ENCODE measurements at regions not wholly inside any gene's neighbourhood (a gene's known extent, or its start where the extent isn't known, plus 50 kb on each side); places are given as distances from the start of the nearest gene placed in this dataset.

GRCh38 chr9:88733651-88734421 lies 198.9 kb downstream of the NXNL2 start:
- Mint-ChIP-seq H3K27me3 (peaks cover 7% of the 10 kb centered on the region), H3K27ac (no peak overlapping the region), H3K36me3 (no peaks in the 10 kb centered on the region), H3K4me1 (ENCODE audit: low read depth) (no peaks in the 10 kb centered on the region), H3K4me3 (no peak overlapping the region), H3K9me3 (peaks cover 2% of the 10 kb centered on the region)
- ChIA-PET POLR2A (interaction anchor here (0.6 kb wide), 1 partner anchor 478 kb away, joined by 3 read pairs; no protein-coding TSS in a partner anchor), CTCF (no interaction called here)
- no peak for DNase-seq
- intact Hi-C loops (cut with micrococcal nuclease), result no loop called here

GRCh38 chr9:88734527-88734926 lies 199.5 kb downstream of the NXNL2 start:
- H3K4me3 Mint-ChIP-seq, result no peak overlapping the region
- H3K27ac Mint-ChIP-seq, result no peak overlapping the region
- peaks cover 8% of the 10 kb centered on the region for H3K27me3 Mint-ChIP-seq
- no peaks in the 10 kb centered on the region for H3K36me3 Mint-ChIP-seq
- peaks cover 2% of the 10 kb centered on the region for H3K9me3 Mint-ChIP-seq
- ChIA-PET POLR2A (no interaction called here), CTCF (interaction anchor here (0.7 kb wide), 1 partner anchor 267 kb away, joined by 3 read pairs; no protein-coding TSS in a partner anchor)
- intact Hi-C loops (cut with micrococcal nuclease), result no loop called here
- H3K4me1 Mint-ChIP-seq (ENCODE audit: low read depth), result no peaks in the 10 kb centered on the region
- DNase-seq, result no peak

- Mint-ChIP-seq H3K4me3 (no peak overlapping the region), H3K36me3 (no peaks in the 10 kb centered on the region), H3K4me1 (ENCODE audit: low read depth) (no peaks in the 10 kb centered on the region), H3K9me3 (no peaks in the 10 kb centered on the region), H3K27me3 (peaks cover 10% of the 10 kb centered on the region), H3K27ac (no peak overlapping the region)
- no peak for DNase-seq
- CTCF ChIA-PET, result no interaction called here
- POLR2A ChIA-PET, result no interaction called here
- intact Hi-C loops (cut with micrococcal nuclease), result no loop called here
Measured at GRCh38 chr9:88736136-88736637, 201.2 kb downstream of the NXNL2 start.

- no peaks in the 10 kb centered on the region for H3K36me3 Mint-ChIP-seq
- peaks cover 10% of the 10 kb centered on the region for H3K27me3 Mint-ChIP-seq
- H3K4me3 Mint-ChIP-seq, result no peak overlapping the region
- POLR2A ChIA-PET, result no interaction called here
- H3K27ac Mint-ChIP-seq, result no peak overlapping the region
- intact Hi-C loops (cut with micrococcal nuclease), result no loop called here
- no peaks in the 10 kb centered on the region for H3K4me1 Mint-ChIP-seq (ENCODE audit: low read depth)
- no peak for DNase-seq
- no peaks in the 10 kb centered on the region for H3K9me3 Mint-ChIP-seq
- CTCF ChIA-PET, result no interaction called here
Measured at GRCh38 chr9:88737031-88737430, 202.1 kb downstream of the NXNL2 start.

- Mint-ChIP-seq H3K4me3 (no peak overlapping the region), H3K9me3 (no peaks in the 10 kb centered on the region), H3K4me1 (ENCODE audit: low read depth) (no peaks in the 10 kb centered on the region), H3K36me3 (no peaks in the 10 kb centered on the region), H3K27me3 (peaks cover 10% of the 10 kb centered on the region), H3K27ac (no peak overlapping the region)
- DNase-seq, result no peak
- POLR2A ChIA-PET, result no interaction called here
- CTCF ChIA-PET, result no interaction called here
- intact Hi-C loops (cut with micrococcal nuclease), result no loop called here
Measured at GRCh38 chr9:88737876-88738275, 202.9 kb downstream of the NXNL2 start.

DNA sequence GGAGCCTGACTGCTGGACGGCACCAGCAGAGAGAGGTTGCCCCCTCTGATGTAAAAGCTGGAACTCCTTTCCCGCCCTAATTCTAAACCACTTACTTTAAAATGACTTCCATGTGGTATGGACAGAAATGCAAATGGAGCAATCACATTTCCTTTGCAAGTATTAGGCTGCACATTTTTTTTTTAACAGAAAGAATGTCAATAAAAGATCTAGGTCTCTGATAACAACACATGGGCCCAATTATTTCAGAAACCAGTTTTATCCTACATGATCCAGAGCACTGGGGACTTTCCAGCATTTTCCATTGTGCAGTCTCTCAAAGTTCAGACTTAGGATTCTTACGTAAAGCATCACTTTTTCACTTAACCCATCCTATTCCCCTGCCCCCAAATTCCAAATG lies 203.7 kb downstream of the NXNL2 start:
- intact Hi-C loops (cut with micrococcal nuclease), result no loop called here
- no peaks in the 10 kb centered on the region for H3K4me1 Mint-ChIP-seq (ENCODE audit: low read depth)
- ChIA-PET POLR2A (no interaction called here), CTCF (no interaction called here)
- no peaks in the 10 kb centered on the region for H3K9me3 Mint-ChIP-seq
- DNase-seq, result no peak
- no peak overlapping the region for H3K4me3 Mint-ChIP-seq
- H3K27me3 Mint-ChIP-seq, result peaks cover 14% of the 10 kb centered on the region
- no peaks in the 10 kb centered on the region for H3K36me3 Mint-ChIP-seq
- H3K27ac Mint-ChIP-seq, result no peak overlapping the region

GRCh38 chr9:88739373-88739772 lies 204.4 kb downstream of the NXNL2 start:
- CTCF ChIA-PET, result no interaction called here
- Mint-ChIP-seq H3K27me3 (peaks cover 16% of the 10 kb centered on the region), H3K27ac (no peak overlapping the region), H3K36me3 (no peaks in the 10 kb centered on the region), H3K4me1 (ENCODE audit: low read depth) (no peaks in the 10 kb centered on the region), H3K4me3 (no peak overlapping the region), H3K9me3 (no peaks in the 10 kb centered on the region)
- intact Hi-C loops (cut with micrococcal nuclease), result no loop called here
- no peak for DNase-seq
- POLR2A ChIA-PET, result no interaction called here

DNA sequence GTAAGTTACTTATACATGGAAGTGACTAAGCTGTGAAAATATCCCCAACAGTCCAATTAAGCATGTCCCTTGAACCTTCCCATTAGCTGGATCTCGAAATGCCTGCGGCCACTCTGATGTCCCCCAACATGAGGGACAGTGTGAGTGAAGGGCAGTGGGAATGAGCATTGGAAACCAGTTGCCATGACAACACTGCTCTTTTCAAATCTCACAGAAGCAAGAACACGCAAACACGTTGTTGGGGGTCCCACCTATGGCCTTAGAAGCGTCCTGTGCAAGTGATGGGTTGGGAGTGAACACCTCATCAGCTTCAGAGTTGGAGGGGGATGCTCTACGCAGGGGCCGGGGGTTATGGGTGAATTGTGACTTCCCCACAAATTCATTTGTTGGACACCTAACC lies 205.9 kb downstream of the NXNL2 start:
- Mint-ChIP-seq H3K4me1 (ENCODE audit: low read depth) (no peaks in the 10 kb centered on the region), H3K9me3 (no peaks in the 10 kb centered on the region), H3K27ac (no peak overlapping the region), H3K4me3 (no peak overlapping the region), H3K27me3 (peaks cover 17% of the 10 kb centered on the region), H3K36me3 (no peaks in the 10 kb centered on the region)
- intact Hi-C loops (cut with micrococcal nuclease), result loop anchor here (2.0 to 10.0 kb wide), 3 partner anchors 80 to 786 kb away; a partner anchor contains a TSS
- CTCF ChIA-PET, result no interaction called here
- no peak for DNase-seq
- POLR2A ChIA-PET, result no interaction called here

DNA sequence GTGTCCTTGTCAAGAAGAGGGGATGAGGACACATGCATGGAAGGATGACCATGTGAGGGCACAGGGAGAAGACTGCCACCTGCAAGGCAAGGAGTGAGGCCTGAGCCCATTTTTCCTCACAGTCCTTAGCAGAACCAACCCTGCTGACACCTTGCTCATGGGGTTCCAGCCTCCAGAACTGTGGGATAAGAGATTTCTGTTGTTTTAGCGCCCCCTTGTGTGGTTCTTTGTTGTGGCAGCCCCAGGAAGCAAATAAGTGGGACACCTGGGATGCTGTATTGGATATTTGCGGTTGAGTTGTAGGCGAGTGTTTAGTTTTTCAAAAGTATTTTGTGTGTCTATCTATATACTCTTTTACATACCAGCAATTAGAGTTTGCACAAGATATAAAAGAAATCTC lies 206.4 kb downstream of the NXNL2 start:
- H3K4me1 Mint-ChIP-seq (ENCODE audit: low read depth), result no peaks in the 10 kb centered on the region
- H3K27ac Mint-ChIP-seq, result no peak overlapping the region
- POLR2A ChIA-PET, result no interaction called here
- no peaks in the 10 kb centered on the region for H3K9me3 Mint-ChIP-seq
- peaks cover 19% of the 10 kb centered on the region for H3K27me3 Mint-ChIP-seq
- intact Hi-C loops (cut with micrococcal nuclease), result loop anchor here (2.0 to 10.0 kb wide), 3 partner anchors 81 to 787 kb away; a partner anchor contains a TSS
- peak; percentile 35 for DNase-seq
- CTCF ChIA-PET, result no interaction called here
- H3K36me3 Mint-ChIP-seq, result no peaks in the 10 kb centered on the region
- no peak overlapping the region for H3K4me3 Mint-ChIP-seq

GRCh38 chr9:88742483-88742882 lies 207.5 kb downstream of the NXNL2 start:
- Mint-ChIP-seq H3K27me3 (peaks cover 17% of the 10 kb centered on the region), H3K27ac (no peak overlapping the region), H3K9me3 (no peaks in the 10 kb centered on the region), H3K4me1 (ENCODE audit: low read depth) (no peaks in the 10 kb centered on the region), H3K36me3 (no peaks in the 10 kb centered on the region), H3K4me3 (no peak overlapping the region)
- ChIA-PET CTCF (no interaction called here), POLR2A (no interaction called here)
- intact Hi-C loops (cut with micrococcal nuclease), result loop anchor here (10.0 kb wide), 2 partner anchors 148 to 788 kb away; a partner anchor contains a TSS
- DNase-seq, result no peak

DNA sequence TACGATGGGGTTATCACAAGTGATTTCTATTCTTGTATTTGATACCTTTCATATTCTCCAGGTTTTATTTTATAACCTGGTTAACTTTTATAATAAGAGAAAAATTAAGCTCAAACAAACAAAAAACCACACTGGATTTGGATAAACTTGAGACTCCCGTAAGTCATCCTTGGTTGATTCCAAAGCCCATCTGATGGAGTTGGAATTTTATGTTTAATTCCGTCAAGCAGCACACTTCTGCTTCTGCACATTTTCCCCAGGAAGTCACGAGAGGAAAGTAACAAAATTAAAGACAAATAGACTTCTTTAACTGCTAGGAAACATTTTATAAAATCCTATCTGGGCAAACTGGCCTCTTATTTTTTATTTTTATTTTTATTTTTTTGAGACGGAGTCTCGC lies 207.9 kb downstream of the NXNL2 start:
- H3K27ac Mint-ChIP-seq, result no peak overlapping the region
- POLR2A ChIA-PET, result no interaction called here
- intact Hi-C loops (cut with micrococcal nuclease), result loop anchor here (10.0 kb wide), 2 partner anchors 148 to 788 kb away; a partner anchor contains a TSS
- peaks cover 15% of the 10 kb centered on the region for H3K27me3 Mint-ChIP-seq
- no peak for DNase-seq
- H3K36me3 Mint-ChIP-seq, result no peaks in the 10 kb centered on the region
- no peaks in the 10 kb centered on the region for H3K4me1 Mint-ChIP-seq (ENCODE audit: low read depth)
- H3K4me3 Mint-ChIP-seq, result no peak overlapping the region
- CTCF ChIA-PET, result no interaction called here
- no peaks in the 10 kb centered on the region for H3K9me3 Mint-ChIP-seq

DNA sequence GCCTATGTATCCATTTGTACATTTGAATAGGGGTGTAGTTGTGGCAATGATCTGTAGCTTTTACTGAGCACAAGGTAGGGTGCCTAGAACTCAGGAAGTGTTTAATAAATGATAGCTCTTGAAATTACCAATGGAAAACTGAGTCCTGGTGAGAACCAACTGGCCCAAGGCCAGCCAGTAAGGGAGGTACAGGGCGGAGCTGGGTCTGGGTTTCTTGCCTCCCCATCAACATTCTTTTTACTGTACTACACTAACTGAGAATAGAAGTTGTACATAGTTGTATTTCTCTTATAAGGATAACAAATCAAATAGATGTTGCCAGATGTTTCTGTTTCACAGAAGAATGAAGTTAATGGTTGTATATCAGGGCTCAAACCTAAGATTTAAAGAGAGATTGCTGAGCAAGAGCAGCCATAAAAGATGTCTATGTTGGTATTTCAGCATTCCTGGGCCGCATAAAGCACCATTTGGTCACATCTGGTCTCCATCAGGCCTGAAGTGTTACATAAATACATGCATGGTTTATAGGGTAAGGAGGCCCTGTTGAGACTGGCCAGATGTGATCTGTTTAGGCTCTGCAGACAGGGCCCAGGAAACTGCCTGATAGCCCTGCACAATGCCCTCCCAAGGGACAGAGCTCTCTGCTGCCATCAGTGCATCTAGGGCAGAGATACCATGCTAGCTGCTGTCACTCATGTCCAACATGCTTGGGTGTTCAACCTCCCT lies 210.5 kb downstream of the NXNL2 start:
- CTCF ChIA-PET, result no interaction called here
- POLR2A ChIA-PET, result no interaction called here
- peaks cover 13% of the 10 kb centered on the region for H3K27me3 Mint-ChIP-seq
- no peak overlapping the region for H3K4me3 Mint-ChIP-seq
- intact Hi-C loops (cut with micrococcal nuclease), result loop anchor here (10.0 kb wide), 2 partner anchors 151 to 791 kb away; a partner anchor contains a TSS
- no peaks in the 10 kb centered on the region for H3K9me3 Mint-ChIP-seq
- no peak for DNase-seq
- no peaks in the 10 kb centered on the region for H3K4me1 Mint-ChIP-seq (ENCODE audit: low read depth)
- H3K36me3 Mint-ChIP-seq, result no peaks in the 10 kb centered on the region
- H3K27ac Mint-ChIP-seq, result no peak overlapping the region
